GM12865 (cell line): ENCODE measurements at regions not wholly inside any gene's neighbourhood (a gene's known extent, or its start where the extent isn't known, plus 50 kb on each side); places are given as distances from the start of the nearest gene placed in this dataset.
A peak's percentile ranks its signal among the peaks of the same experiment; 100 is the strongest.

Experiments used
- DNase-seq: peaks from one replicate; pipeline ENCODE4 v3.0.0; 2010; ENCODE audit warnings: low read depth
- H3K4me3 ChIP-seq: 2 replicates; pipeline ENCODE4 v1.5.1; 2011; ENCODE audit warnings: mild to moderate bottlenecking, low read depth, low read length, control low read depth
- CTCF ChIP-seq: IDR thresholded peaks from 2 replicates; pipeline ENCODE4 v1.5.1; 2011; ENCODE audit warnings: low read length, control low read depth, low read depth, inconsistent platforms; ENCODE audit not compliant: insufficient read depth; ENCODE audit errors: missing control alignments

DNA sequence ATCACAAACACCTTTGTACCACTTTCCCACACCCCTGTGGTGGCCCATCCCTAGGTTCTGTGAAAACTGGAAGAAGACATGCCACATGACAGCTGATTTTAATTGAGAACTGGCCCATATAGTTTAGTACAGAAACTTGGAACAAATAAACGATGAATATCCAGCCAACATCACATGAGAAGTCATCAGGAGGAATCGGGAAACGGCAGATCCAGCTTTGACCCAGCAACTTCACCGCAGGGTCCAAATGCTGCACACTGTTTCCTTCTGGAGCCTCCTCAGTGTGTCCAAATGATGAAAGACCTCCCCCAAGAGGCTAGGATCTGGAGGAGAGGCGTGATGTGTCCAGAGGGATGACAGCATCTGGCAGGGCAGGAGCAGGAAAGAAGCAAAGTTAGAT is 75.5 kb downstream of the COPS8 start:
- no peak for TF ChIP-seq CTCF
- no peak overlapping the region for H3K4me3 ChIP-seq
- DNase-seq, result no peak

- TF ChIP-seq CTCF, result no peak
- DNase-seq, result no peak
- H3K4me3 ChIP-seq, result no peak overlapping the region
Measured at GRCh38 chr2:237162959-237163358, 77.3 kb downstream of the COPS8 start.

- H3K4me3 ChIP-seq, result no peak overlapping the region
- DNase-seq, result no peak
- TF ChIP-seq CTCF, result no peak
Measured at GRCh38 chr2:237164474-237165042, 78.9 kb downstream of the COPS8 start.

DNA sequence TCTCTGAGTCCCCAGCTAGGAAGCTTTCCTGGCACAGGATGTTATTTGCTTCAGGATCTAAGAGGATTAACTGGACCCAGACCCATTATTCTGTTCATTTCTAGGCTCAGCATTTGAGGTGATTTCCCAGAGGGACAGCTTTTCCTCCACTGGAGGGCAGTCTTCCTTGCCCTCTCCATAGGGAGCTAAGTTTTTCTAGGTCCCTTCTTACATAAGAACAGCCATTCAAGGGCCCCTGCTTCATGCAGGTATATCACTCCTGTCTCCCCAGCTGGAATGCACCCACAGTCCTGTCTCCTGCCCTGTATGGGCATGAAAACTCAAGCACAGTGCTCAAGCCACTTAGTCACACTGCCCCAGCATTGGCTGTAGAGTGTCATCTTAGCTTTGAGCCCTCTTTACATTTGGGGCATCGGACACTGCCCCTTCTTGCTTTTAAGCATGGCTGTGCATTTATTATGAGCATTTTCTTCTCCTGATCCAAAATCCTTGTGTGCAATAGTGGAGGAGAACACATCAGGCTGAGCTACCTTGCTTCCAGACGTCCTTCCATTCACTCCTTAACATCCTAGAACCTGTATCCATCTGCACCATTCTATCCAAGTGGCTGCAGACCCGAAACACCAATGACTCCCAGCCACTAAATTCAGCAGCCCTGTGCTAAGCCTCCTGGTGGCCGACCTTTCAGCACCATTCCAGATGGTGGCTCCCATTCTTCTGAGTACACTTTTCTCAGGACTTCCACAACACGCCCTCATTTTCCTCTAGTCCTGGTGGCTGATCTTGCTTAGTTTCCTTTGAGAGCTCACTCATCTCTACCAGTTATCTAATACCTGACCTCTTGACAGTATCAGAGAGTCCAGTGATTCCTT is 80.0 kb downstream of the COPS8 start:
- no peak overlapping the region for H3K4me3 ChIP-seq
- TF ChIP-seq CTCF, result peak; percentile 19
- peak; percentile 14 for DNase-seq

GRCh38 chr2:237167038-237167437 is 81.3 kb downstream of the COPS8 start:
- H3K4me3 ChIP-seq, result no peak overlapping the region
- no peak for TF ChIP-seq CTCF
- no peak for DNase-seq

GRCh38 chr2:237167934-237168333 is 82.2 kb downstream of the COPS8 start:
- no peak overlapping the region for H3K4me3 ChIP-seq
- no peak for DNase-seq
- TF ChIP-seq CTCF, result no peak
